Ectodermal cell (in vitro differentiated cells): ENCODE measurements at regions not wholly inside any gene's neighbourhood (a gene's known extent, or its start where the extent isn't known, plus 50 kb on each side); places are given as distances from the start of the nearest gene placed in this dataset.

Experiments
- H3K27ac ChIP-seq: 2 replicates; pipeline ENCODE4 v1.7.0; 2013; ENCODE audit warnings: mild to moderate bottlenecking, low read depth, low read length; ENCODE audit not compliant: insufficient read depth, poor library complexity, severe bottlenecking
- H3K27me3 ChIP-seq: 2 replicates; pipeline ENCODE4 v1.7.0; 2013; ENCODE audit warnings: mild to moderate bottlenecking, low read length; ENCODE audit not compliant: insufficient read depth, control insufficient read depth, poor library complexity, severe bottlenecking
- H3K36me3 ChIP-seq: one replicate; pipeline ENCODE4 v1.7.0; 2013; ENCODE audit warnings: low read length; ENCODE audit not compliant: control insufficient read depth, insufficient read depth
- H3K4me1 ChIP-seq: one replicate; pipeline ENCODE4 v1.7.0; 2013; ENCODE audit warnings: low read length; ENCODE audit not compliant: control insufficient read depth, insufficient read depth
- H3K4me3 ChIP-seq: 2 replicates; pipeline ENCODE4 v1.7.0; 2013; ENCODE audit warnings: low read depth, low read length, control low read depth; ENCODE audit not compliant: insufficient read depth
- H3K9me3 ChIP-seq: 2 replicates; pipeline ENCODE4 v1.7.0; 2013; ENCODE audit warnings: mild to moderate bottlenecking, low read length, moderate library complexity; ENCODE audit not compliant: control insufficient read depth
- WGBS, 2 experiments: methylation state at CpG; one replicate each; pipeline ENCODE4 v1.1.7; 2013; ENCODE audit warnings: missing lambda C conversion rate in 2 of 2; 5-methylcytosine and 5-hydroxymethylcytosine counted together

DNA sequence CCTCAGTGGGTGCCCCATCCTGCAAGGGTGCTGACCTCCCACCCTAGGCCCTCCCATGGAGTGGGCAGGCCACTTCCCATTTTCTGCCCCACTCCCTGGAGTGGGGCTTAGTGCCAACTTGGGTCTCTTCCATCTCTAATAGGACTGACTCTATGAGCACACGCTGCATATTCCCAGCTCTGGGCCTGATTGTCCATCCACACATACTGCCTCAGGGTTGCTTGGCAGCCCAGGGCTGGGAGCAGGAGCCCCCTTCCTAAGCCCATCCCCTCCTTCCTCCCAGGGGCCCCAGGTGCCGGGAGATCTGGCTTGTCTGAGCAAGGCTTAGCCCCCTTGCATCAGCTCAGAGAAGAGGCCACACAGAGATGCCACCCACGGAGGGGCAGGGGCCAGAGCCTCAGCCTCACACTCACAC, 55.1 kb downstream of the PJA1 start:
- H3K36me3 ChIP-seq: no peaks in the 10 kb centered on the region
- H3K4me1 ChIP-seq: peaks cover 18% of the 10 kb centered on the region
- no peaks in the 10 kb centered on the region for H3K9me3 ChIP-seq
- WGBS, 2 experiments: 33 to 37% methylated on average over 3 of the region's 3 CpGs
- no peak overlapping the region for H3K27ac ChIP-seq
- no peaks in the 10 kb centered on the region for H3K27me3 ChIP-seq
- no peak overlapping the region for H3K4me3 ChIP-seq

DNA sequence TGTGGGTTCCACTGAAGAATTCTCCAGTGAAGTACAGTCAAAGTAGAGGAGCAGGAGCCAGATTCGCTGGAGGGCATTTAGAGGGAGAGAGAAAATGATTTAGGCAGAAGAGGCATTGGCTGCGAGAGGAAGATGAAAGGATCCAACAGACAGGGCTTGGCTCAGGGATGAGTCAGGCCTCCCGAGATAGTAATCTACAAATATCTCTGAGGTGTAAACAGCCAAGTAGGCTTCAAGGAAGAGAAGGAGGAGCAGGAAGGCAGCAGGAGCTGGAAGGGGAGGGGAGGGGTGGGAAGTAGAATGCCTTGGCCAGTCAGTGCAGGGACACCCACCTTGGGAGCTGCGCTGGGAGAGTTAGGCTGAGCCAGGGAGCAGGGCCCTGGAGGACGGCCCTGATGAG, 55.5 kb downstream of the PJA1 start:
- H3K27me3 ChIP-seq: no peaks in the 10 kb centered on the region
- H3K9me3 ChIP-seq: no peaks in the 10 kb centered on the region
- WGBS, 2 experiments: 61 to 75% methylated on average over 5 of the region's 5 CpGs
- H3K36me3 ChIP-seq: no peaks in the 10 kb centered on the region
- H3K4me1 ChIP-seq: peaks cover 18% of the 10 kb centered on the region
- no peak overlapping the region for H3K27ac ChIP-seq
- H3K4me3 ChIP-seq: no peak overlapping the region

DNA sequence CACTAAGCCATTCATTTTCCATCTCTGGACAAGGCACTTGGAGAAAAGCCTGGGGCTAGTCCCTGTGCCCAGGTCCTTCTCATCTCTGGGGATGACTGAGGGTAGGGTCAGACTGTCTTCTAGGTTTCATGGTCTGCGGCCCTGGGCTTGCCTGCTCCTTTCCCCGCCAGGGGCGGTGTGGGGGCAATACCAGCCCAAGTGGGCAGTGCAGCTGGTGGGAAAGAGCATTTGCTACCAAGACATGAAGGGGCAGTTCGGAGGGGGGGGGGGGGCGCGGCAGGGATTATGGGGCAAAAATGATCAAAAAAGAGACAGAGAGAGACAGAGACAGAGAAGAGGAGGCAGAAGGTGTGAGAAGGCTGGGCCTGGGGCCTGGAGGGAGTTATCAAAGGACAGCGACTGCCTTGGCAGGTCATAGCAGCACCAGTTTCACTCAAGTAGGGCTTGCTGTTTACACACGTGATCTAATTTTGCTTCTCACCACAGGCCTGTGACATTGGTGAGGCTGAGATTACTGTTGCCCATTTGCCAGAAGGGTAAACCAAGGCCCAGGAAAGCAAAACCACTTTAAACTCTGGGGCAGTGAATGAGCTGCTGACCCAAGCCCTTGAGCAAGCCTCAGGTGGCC, 56.1 kb downstream of the PJA1 start:
- WGBS, 2 experiments: 95% methylated on average over 6 of the region's 8 CpGs
- Histone ChIP-seq H3K4me3 (no peak overlapping the region), H3K9me3 (no peaks in the 10 kb centered on the region), H3K27me3 (no peaks in the 10 kb centered on the region), H3K36me3 (no peaks in the 10 kb centered on the region), H3K27ac (no peak overlapping the region), H3K4me1 (peaks cover 18% of the 10 kb centered on the region)

DNA sequence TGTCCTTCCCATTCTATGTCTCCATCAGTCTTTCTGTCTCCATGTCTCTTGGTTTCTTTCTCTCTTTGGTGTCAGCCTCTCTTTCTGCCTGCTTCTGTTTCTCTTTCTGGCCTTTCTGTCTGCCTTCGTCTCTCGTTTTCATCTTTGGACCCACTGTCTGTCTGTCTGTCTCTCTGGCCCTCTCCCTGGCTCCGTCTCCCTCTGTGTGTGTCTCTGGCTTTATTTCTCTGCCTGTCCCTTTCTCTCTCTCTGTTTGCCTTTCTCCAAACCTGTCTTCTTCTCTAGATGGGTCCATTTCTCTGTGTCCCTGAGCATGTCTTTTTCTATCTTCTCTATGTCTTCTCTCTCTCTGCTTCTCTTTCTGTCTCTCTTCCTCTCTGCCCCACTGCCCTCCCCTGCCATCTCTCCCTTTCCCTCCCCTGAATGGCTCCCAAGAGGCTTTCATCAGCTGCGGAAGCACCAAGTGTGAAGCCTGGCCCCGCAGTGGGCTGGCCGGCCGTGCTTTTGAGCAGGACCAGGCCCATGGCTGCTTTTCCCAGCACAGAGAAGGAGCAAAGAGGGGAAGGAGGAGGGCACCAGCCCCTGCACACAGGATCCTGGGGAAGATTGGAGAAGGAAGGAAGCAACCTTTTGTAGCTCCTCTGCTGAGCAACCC, 57.4 kb downstream of the PJA1 start:
- H3K4me3 ChIP-seq: no peak overlapping the region
- no peaks in the 10 kb centered on the region for H3K36me3 ChIP-seq
- WGBS, 2 experiments: 60 to 66% methylated on average over 7 of the region's 7 CpGs
- no peaks in the 10 kb centered on the region for H3K27me3 ChIP-seq
- no peaks in the 10 kb centered on the region for H3K9me3 ChIP-seq
- no peak overlapping the region for H3K27ac ChIP-seq
- H3K4me1 ChIP-seq: peaks cover 18% of the 10 kb centered on the region

DNA sequence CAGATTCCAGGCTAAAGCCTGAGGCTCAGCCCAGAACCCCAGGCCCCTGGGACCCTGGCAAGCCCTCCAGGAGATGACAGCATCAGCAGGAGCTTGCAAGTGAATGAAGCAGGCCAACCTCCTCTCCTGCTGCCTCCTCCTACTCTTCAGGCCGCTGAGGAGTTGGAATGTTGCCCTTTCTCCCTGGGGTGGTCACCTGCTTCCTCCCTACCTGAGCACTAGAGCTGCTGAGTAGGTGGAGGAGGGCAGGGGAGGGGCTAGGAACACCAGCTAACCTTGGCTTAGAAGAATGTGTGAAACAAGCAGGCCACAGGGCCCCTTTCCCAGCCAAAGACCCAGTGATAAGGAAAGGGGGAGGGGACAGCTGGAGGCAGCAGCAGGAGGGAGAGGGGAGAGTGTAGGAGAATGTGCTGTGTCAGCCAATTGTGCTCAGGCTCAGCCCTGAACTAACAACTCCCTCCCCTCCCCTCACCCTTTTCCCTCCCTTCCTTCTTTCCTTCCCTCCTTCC, 58.0 kb downstream of the PJA1 start:
- WGBS, 2 experiments: 0% methylated on average over 1 of the region's 1 CpG
- peaks cover 18% of the 10 kb centered on the region for H3K4me1 ChIP-seq
- H3K36me3 ChIP-seq: no peaks in the 10 kb centered on the region
- H3K9me3 ChIP-seq: no peaks in the 10 kb centered on the region
- H3K27ac ChIP-seq: no peak overlapping the region
- no peak overlapping the region for H3K4me3 ChIP-seq
- H3K27me3 ChIP-seq: no peaks in the 10 kb centered on the region

DNA sequence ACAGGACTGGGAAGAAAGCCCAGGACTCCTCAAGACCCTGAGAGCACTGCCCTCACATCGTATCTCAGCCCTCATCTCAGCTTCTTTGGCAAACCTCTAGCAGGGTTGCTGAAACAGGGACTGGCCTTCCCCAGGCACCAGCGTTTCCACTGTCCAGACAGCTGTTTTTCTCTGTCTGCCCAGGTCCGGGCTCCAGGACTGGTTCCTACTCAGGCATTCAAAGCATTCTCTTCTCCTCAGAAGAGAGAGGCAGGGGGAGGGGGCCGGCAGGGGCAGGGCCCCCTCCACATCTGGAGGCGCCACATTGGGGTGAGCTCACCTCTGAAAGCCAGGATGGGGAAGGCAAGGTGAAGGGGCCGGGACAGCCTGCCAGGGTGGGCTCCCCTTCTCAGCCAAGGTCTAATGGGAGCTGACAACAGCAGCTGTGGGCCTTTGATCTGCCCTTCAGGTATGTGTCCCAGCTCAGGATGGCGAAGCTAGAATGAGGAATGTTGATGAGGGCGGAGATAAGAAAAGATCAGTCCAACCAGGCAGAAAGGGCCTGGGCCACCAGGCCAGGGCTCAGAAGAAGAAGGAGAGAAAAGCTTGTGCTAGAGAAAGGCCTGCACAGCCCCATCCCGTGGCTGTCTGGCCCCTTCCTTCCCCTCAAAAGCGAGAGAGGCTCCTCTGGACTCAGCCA, 60.4 kb downstream of the PJA1 start:
- H3K9me3 ChIP-seq: no peaks in the 10 kb centered on the region
- H3K36me3 ChIP-seq: no peaks in the 10 kb centered on the region
- H3K4me1 ChIP-seq: peaks cover 15% of the 10 kb centered on the region
- 78% methylated on average over 10 of the region's 10 CpGs for WGBS, 2 experiments
- H3K27me3 ChIP-seq: no peaks in the 10 kb centered on the region
- no peak overlapping the region for H3K27ac ChIP-seq
- no peak overlapping the region for H3K4me3 ChIP-seq

DNA sequence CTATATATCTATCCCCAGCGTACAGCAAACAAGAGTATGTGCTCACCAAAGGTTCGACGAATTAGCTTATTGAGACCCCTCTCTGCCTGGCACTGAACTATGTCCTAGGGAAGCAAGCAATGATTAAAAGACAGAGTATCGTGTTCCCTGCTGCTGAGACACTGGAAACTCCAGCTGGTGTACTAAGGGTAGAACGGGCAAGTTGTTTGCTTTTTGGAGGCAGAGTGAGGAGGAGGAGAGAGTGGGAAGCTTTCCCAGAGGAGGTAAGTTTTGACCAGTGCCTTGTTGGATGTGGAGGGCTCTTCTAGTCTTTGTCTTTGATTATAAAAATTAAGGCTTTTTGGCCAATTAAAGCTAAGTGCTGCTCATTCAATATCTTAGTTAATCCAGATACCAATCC, 61.7 kb downstream of the PJA1 start:
- H3K4me1 ChIP-seq: peaks cover 15% of the 10 kb centered on the region
- H3K4me3 ChIP-seq: no peak overlapping the region
- 85 to 88% methylated on average over 5 of the region's 5 CpGs for WGBS, 2 experiments
- no peaks in the 10 kb centered on the region for H3K36me3 ChIP-seq
- H3K27me3 ChIP-seq: no peaks in the 10 kb centered on the region
- no peaks in the 10 kb centered on the region for H3K9me3 ChIP-seq
- H3K27ac ChIP-seq: no peak overlapping the region

DNA sequence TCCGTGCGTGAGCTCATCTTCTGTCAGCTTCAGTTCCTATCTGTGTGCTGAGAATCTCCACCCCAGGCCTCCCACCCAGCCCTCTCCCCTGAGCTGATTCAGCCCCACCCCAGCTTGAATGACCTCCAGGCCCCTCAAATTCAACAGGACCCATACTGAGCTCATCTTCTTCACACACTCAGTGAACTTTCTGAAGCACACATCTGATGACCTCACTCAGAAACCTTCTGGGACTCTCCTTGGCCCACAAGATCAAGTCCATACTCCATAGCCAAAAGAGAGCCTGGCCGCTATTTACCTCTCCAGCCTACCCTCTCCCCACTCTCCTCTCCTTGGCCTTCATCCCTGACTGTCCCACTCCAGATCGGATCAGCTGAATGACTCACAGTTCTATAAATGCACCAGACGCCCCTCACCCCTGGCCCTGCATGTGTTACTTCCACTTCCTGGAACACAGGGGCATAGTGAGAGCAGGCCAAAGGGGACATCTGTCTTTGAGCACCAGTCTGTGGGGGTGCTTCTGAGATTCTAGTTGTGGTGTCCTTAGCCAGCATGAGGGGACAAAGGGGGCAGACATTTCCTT, 62.5 kb downstream of the PJA1 start:
- no peaks in the 10 kb centered on the region for H3K36me3 ChIP-seq
- H3K27ac ChIP-seq: no peak overlapping the region
- no peak overlapping the region for H3K4me3 ChIP-seq
- peaks cover 11% of the 10 kb centered on the region for H3K4me1 ChIP-seq
- H3K27me3 ChIP-seq: no peaks in the 10 kb centered on the region
- 72 to 88% methylated on average over 5 of the region's 5 CpGs for WGBS, 2 experiments
- no peaks in the 10 kb centered on the region for H3K9me3 ChIP-seq

DNA sequence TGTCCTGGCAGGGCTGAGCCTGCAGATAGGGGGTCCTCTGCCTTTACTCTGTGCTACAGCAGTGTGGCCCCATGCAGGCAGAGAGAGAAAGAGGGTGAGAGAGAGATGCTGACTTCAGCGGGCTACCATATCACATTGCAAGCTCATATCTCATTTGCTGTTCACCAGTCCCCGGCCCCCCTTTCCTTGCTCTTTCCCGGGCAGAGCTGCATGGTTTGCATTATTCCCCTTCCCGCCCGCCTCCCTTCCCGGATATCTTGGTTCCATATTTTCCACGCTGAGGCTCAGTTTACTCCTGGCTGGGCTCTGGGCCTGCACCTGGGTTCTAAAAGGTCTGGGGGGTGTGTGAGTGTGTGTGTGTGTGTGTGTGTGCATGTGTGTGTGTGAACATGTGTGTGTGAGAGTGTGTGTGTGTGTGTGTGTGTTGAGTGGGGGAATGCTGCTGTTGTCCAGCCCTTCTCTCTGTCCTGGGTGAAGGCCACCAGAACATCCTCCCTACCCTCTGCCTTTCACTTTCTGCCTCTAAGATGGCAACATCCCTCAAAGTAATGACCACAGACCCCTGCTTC, 63.5 kb downstream of the PJA1 start:
- Histone ChIP-seq H3K27ac (no peak overlapping the region), H3K4me1 (peaks cover 1% of the 10 kb centered on the region), H3K9me3 (no peaks in the 10 kb centered on the region), H3K36me3 (no peaks in the 10 kb centered on the region), H3K4me3 (no peak overlapping the region), H3K27me3 (no peaks in the 10 kb centered on the region)
- WGBS, 2 experiments: 70 to 80% methylated on average over 6 to 7 of the region's 7 CpGs

DNA sequence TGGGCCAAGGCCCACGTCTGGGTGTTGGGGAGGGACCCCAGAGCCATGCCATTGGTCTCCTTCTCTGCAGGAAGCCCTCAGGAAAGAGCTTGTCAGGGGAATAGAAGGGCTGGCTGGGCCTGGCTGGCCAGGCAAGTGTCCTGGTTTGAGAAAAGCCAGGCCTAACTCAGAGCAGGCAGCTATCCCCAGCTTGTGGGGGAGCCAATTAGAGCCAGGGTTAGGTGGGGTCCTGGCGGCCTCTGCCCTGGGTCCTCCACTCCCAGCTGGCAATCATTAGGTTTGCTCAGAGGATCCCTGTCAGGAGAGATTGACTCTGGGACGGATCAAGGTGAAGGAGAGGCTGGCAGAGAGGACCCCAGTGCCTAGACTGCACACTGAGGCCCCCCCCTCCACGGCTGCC, 64.8 kb downstream of the PJA1 start:
- Histone ChIP-seq H3K27ac (no peak overlapping the region), H3K9me3 (no peaks in the 10 kb centered on the region), H3K4me3 (no peak overlapping the region), H3K36me3 (no peaks in the 10 kb centered on the region), H3K27me3 (no peaks in the 10 kb centered on the region), H3K4me1 (no peaks in the 10 kb centered on the region)
- 86 to 92% methylated on average over 4 of the region's 4 CpGs for WGBS, 2 experiments
